Lung (tissue), 11 donors: ENCODE measurements at regions not wholly inside any gene's neighbourhood (a gene's known extent, or its start where the extent isn't known, plus 50 kb on each side); places are given as distances from the start of the nearest gene placed in this dataset.

Source experiments
- ATAC-seq: fragments of 200-7000 bp; cut with Tn5 transposase; one replicate; pipeline ENCODE4 v1.9.1; 2020; ENCODE audit warnings: moderate number of reproducible peaks; ENCODE audit not compliant: insufficient read depth, low FRiP score
- DNase-seq, 3 donors: peaks; one replicate each; pipeline ENCODE4 v3.0.0-alpha.2; 2013 to 2017
- H3K27ac ChIP-seq, 2 donors: one replicate each; pipeline ENCODE4 v1.5.1; 2013; ENCODE audit warnings: mild to moderate bottlenecking in 2 of 2, moderate library complexity in 2 of 2, control low read depth in 1 of 2, inconsistent platforms in 1 of 2, low read depth in 1 of 2, low read length in 1 of 2
- H3K27me3 ChIP-seq, 3 donors: one replicate each; pipeline ENCODE4 v1.5.1; 2013; ENCODE audit warnings: low read length in 2 of 3; ENCODE audit not compliant: control insufficient read depth in 3 of 3, insufficient read depth in 3 of 3
- H3K36me3 ChIP-seq, 4 donors: one replicate each; pipeline ENCODE4 v1.5.1; 2013; ENCODE audit warnings: low read length in 4 of 4, mild to moderate bottlenecking in 1 of 4, moderate library complexity in 1 of 4; ENCODE audit not compliant: control insufficient read depth in 4 of 4, insufficient read depth in 4 of 4
- H3K4me1 ChIP-seq, 5 donors: one replicate each; pipeline ENCODE4 v1.5.1; 2013; ENCODE audit warnings: low read length in 5 of 5, mild to moderate bottlenecking in 2 of 5, moderate library complexity in 1 of 5; ENCODE audit not compliant: control insufficient read depth in 5 of 5, insufficient read depth in 5 of 5
- H3K4me3 ChIP-seq: one replicate; pipeline ENCODE4 v1.5.1; 2013; ENCODE audit warnings: mild to moderate bottlenecking, control low read depth, moderate library complexity
- H3K9ac ChIP-seq, 2 donors: one replicate each; pipeline ENCODE4 v1.5.1; 2013; ENCODE audit warnings: low read length in 2 of 2, control low read depth in 1 of 2; ENCODE audit not compliant: insufficient read depth in 1 of 2
- H3K9me3 ChIP-seq, 4 donors: one replicate each; pipeline ENCODE4 v1.5.1; 2013; ENCODE audit warnings: low read length in 3 of 4, mild to moderate bottlenecking in 1 of 4, moderate library complexity in 1 of 4; ENCODE audit not compliant: control insufficient read depth in 4 of 4, insufficient read depth in 3 of 4
- CTCF ChIP-seq: IDR thresholded peaks from 2 replicates; pipeline ENCODE4 v1.5.1; 2012; ENCODE audit warnings: mild to moderate bottlenecking; ENCODE audit errors: control extremely low read depth, extremely low read depth
- WGBS, 2 donors: extraction: QIAGEN DNeasy Blood & Tissue Kit; methylation state at CpG; one replicate each; pipeline ENCODE4 v1.1.7; 2013; 5-methylcytosine and 5-hydroxymethylcytosine counted together
- donor health status: control.
- donor health status: control.
- donor health status: Bipolar disorder and iron deficiency.
- donor health status: healthy.
- donor health status: DM: yes; HTN: yes; CAD: no.

- no peak overlapping the region for H3K9ac ChIP-seq
- H3K27me3 ChIP-seq: no peaks in the 10 kb centered on the region
- no peaks in the 10 kb centered on the region for H3K36me3 ChIP-seq
- 87 to 89% methylated on average over 29 to 31 of the region's 31 CpGs for WGBS, 2 donors
- no peak for DNase-seq
- TF ChIP-seq CTCF: no peak
- ATAC-seq: no peak
- no peak overlapping the region for H3K4me3 ChIP-seq
- peaks cover 0 to 1% (median 0%) of the 10 kb centered on the region in 4 donors for H3K9me3 ChIP-seq
- no peak overlapping the region for H3K27ac ChIP-seq
- H3K4me1 ChIP-seq: no peaks in the 10 kb centered on the region
These were observed 408.1 kb downstream of the GALR1 start for GRCh38 chr18:77657651-77658298.

GRCh38 chr18:77658299-77658662, 408.6 kb downstream of the GALR1 start:
- no peaks in the 10 kb centered on the region for H3K36me3 ChIP-seq
- WGBS, 2 donors: 46 to 65% methylated on average over 7 of the region's 7 CpGs
- H3K27ac ChIP-seq: no peak overlapping the region
- no peak for TF ChIP-seq CTCF
- DNase-seq (no peak), ATAC-seq (no peak)
- H3K4me3 ChIP-seq: no peak overlapping the region
- H3K27me3 ChIP-seq: no peaks in the 10 kb centered on the region
- H3K9me3 ChIP-seq: peaks cover 0 to 1% (median 0%) of the 10 kb centered on the region in 4 donors
- H3K4me1 ChIP-seq: no peaks in the 10 kb centered on the region
- no peak overlapping the region for H3K9ac ChIP-seq

GRCh38 chr18:77658751-77659448, 409.3 kb downstream of the GALR1 start:
- TF ChIP-seq CTCF: no peak
- Histone ChIP-seq H3K4me3 (no peak overlapping the region), H3K36me3 (no peaks in the 10 kb centered on the region), H3K27ac (no peak overlapping the region), H3K4me1 (no peaks in the 10 kb centered on the region), H3K9me3 (peaks cover 0 to 1% (median 0%) of the 10 kb centered on the region in 4 donors), H3K27me3 (no peaks in the 10 kb centered on the region), H3K9ac (no peak overlapping the region)
- no peak for DNase-seq
- no peak for ATAC-seq
- WGBS, 2 donors: 62 to 69% methylated on average over 5 of the region's 5 CpGs
